ENCODE measurements at regions not wholly inside any gene's neighbourhood (a gene's known extent, or its start where the extent isn't known, plus 50 kb on each side); places are given as distances from the start of the nearest gene placed in this dataset.

DNA sequence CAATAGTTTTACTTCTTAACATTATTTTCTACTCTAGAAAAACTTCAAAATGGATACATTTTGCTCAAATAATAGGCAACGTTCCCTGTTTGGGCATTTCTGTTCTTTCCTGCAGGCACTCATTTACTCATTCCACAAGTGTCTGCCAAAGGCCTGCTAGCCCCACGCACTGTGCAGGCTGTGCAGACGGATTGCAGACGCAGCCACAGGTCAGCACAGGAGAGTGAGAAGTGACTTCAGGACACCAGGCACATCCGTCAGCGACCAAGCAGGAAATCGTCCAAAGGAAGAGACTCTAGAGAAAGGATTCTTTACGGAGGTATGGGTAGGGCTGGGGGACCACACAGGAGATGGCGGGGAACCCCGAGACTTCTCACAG lies 103.0 kb upstream of the AGAP1 start:
- TF ChIP-seq SP2 (IDR thresholded peaks at IDR 0.05; ENCODE audit: low read length) (no peak), CREB1 (IDR thresholded peaks at IDR 0.05) (no peak), SP1 (IDR thresholded peaks at IDR 0.05; ENCODE audit: low read depth, low read length) (no peak), EGR1 (IDR thresholded peaks at IDR 0.05; ENCODE audit: borderline replicate concordance, low read depth, low read length) (no peak), RNF2 (IDR thresholded peaks at IDR 0.05; ENCODE audit: borderline replicate concordance, low read depth, low read length, missing control alignments, poor library complexity, severe bottlenecking) (no peak), SIN3A (conservative IDR thresholded peaks at IDR 0.05 in 1 of 2, IDR thresholded peaks at IDR 0.05 in 1 of 2; ENCODE audit: low read depth in 1 of 2, low read length in 2 of 2) (no peak), POLR2AphosphoS5 (IDR thresholded peaks at IDR 0.05; ENCODE audit: low read depth, low read length) (no peak), BACH1 (IDR thresholded peaks at IDR 0.05; ENCODE audit: low read length) (no peak), KDM1A (IDR thresholded peaks at IDR 0.05; ENCODE audit: borderline replicate concordance, low read length) (no peak), PHF8 (conservative IDR thresholded peaks at IDR 0.05; ENCODE audit: low read depth, low read length) (no peak), JUND (IDR thresholded peaks at IDR 0.05; ENCODE audit: low read length) (no peak), RAD21 (IDR thresholded peaks at IDR 0.05 in 1 of 2, conservative IDR thresholded peaks at IDR 0.05 in 1 of 2; ENCODE audit: low read depth in 2 of 2, low read length in 2 of 2) (no peak)
- TF ChIP-seq, protein P1, sequence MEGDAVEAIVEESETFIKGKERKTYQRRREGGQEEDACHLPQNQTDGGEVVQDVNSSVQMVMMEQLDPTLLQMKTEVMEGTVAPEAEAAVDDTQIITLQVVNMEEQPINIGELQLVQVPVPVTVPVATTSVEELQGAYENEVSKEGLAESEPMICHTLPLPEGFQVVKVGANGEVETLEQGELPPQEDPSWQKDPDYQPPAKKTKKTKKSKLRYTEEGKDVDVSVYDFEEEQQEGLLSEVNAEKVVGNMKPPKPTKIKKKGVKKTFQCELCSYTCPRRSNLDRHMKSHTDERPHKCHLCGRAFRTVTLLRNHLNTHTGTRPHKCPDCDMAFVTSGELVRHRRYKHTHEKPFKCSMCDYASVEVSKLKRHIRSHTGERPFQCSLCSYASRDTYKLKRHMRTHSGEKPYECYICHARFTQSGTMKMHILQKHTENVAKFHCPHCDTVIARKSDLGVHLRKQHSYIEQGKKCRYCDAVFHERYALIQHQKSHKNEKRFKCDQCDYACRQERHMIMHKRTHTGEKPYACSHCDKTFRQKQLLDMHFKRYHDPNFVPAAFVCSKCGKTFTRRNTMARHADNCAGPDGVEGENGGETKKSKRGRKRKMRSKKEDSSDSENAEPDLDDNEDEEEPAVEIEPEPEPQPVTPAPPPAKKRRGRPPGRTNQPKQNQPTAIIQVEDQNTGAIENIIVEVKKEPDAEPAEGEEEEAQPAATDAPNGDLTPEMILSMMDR (IDR thresholded peaks at IDR 0.05; ENCODE audit: control extremely low read depth in 1 of 3, insufficient read depth in 1 of 3, low read depth in 1 of 3, low read length in 3 of 3), result no peak
- TF ChIP-seq, protein P2, sequence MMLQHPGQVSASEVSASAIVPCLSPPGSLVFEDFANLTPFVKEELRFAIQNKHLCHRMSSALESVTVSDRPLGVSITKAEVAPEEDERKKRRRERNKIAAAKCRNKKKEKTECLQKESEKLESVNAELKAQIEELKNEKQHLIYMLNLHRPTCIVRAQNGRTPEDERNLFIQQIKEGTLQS (IDR thresholded peaks at IDR 0.05; ENCODE audit: insufficient read depth, low read depth, low read length), result no peak
